ENCODE measurements at regions not wholly inside any gene's neighbourhood (a gene's known extent, or its start where the extent isn't known, plus 50 kb on each side); places are given as distances from the start of the nearest gene placed in this dataset.

- H3K4me3 ChIP-seq (ENCODE audit: low read depth, low read length), result no peak overlapping the region
- no peaks in the 10 kb centered on the region for H3K36me3 ChIP-seq (ENCODE audit: control insufficient read depth, insufficient read depth, low read length)
- H3K27me3 ChIP-seq (ENCODE audit: control insufficient read depth, insufficient read depth, low read length), result peaks cover 7% of the 10 kb centered on the region
- TF ChIP-seq, protein P1, sequence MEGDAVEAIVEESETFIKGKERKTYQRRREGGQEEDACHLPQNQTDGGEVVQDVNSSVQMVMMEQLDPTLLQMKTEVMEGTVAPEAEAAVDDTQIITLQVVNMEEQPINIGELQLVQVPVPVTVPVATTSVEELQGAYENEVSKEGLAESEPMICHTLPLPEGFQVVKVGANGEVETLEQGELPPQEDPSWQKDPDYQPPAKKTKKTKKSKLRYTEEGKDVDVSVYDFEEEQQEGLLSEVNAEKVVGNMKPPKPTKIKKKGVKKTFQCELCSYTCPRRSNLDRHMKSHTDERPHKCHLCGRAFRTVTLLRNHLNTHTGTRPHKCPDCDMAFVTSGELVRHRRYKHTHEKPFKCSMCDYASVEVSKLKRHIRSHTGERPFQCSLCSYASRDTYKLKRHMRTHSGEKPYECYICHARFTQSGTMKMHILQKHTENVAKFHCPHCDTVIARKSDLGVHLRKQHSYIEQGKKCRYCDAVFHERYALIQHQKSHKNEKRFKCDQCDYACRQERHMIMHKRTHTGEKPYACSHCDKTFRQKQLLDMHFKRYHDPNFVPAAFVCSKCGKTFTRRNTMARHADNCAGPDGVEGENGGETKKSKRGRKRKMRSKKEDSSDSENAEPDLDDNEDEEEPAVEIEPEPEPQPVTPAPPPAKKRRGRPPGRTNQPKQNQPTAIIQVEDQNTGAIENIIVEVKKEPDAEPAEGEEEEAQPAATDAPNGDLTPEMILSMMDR (IDR thresholded peaks at IDR 0.05; ENCODE audit: insufficient read depth, low read depth, low read length), result no peak
- POLR2A ChIA-PET, result no interaction called here
- CTCF ChIA-PET, result no interaction called here
- DNase-seq (ENCODE audit: low read depth), result no peak
Measured at GRCh38 chr2:121003391-121003790, 267.7 kb downstream of the GLI2 start.

GRCh38 chr2:121004359-121004758, 268.7 kb downstream of the GLI2 start:
- POLR2A ChIA-PET, result no interaction called here
- DNase-seq (ENCODE audit: low read depth), result no peak
- H3K36me3 ChIP-seq (ENCODE audit: control insufficient read depth, insufficient read depth, low read length), result no peaks in the 10 kb centered on the region
- H3K4me3 ChIP-seq (ENCODE audit: low read depth, low read length), result no peak overlapping the region
- peaks cover 7% of the 10 kb centered on the region for H3K27me3 ChIP-seq (ENCODE audit: control insufficient read depth, insufficient read depth, low read length)
- CTCF ChIA-PET, result no interaction called here
- TF ChIP-seq, protein P1 (IDR thresholded peaks at IDR 0.05; ENCODE audit: insufficient read depth, low read depth, low read length), result no peak

- no peak for DNase-seq (ENCODE audit: low read depth)
- TF ChIP-seq, protein P1 (IDR thresholded peaks at IDR 0.05; ENCODE audit: insufficient read depth, low read depth, low read length), result no peak
- ChIA-PET CTCF (no interaction called here), POLR2A (interaction anchor here (0.7 kb wide), 1 partner anchor 46 kb away, joined by 3 read pairs; no protein-coding TSS in a partner anchor)
- no peaks in the 10 kb centered on the region for H3K36me3 ChIP-seq (ENCODE audit: control insufficient read depth, insufficient read depth, low read length)
- H3K27me3 ChIP-seq (ENCODE audit: control insufficient read depth, insufficient read depth, low read length), result peaks cover 7% of the 10 kb centered on the region
- H3K4me3 ChIP-seq (ENCODE audit: low read depth, low read length), result no peak overlapping the region
Measured at GRCh38 chr2:121004950-121005349, 269.3 kb downstream of the GLI2 start.

DNA sequence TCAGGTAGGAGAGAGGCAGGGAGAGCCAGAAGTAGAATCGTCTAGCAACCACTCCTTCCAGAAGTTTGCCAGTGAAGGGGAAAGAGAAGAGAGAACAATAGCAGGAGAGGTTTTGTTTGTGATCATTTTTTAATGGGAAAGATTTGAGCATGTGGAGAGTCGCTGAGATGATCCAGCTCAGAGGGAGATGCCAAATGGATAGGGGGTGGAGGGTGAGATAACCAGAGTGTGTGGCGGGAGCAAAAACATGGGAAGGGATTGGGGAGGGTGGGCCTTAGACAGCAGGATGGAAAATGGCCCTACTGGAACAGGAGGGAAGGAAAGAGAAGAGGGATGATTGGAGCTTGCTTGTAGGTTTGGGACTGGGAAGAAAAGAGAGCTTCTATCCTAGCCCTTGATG, 269.8 kb downstream of the GLI2 start:
- DNase-seq (ENCODE audit: low read depth), result no peak
- POLR2A ChIA-PET, result interaction anchor here (0.7 kb wide), 1 partner anchor 46 kb away, joined by 3 read pairs; no protein-coding TSS in a partner anchor
- H3K36me3 ChIP-seq (ENCODE audit: control insufficient read depth, insufficient read depth, low read length), result no peaks in the 10 kb centered on the region
- TF ChIP-seq, protein P1 (IDR thresholded peaks at IDR 0.05; ENCODE audit: insufficient read depth, low read depth, low read length), result no peak
- CTCF ChIA-PET, result no interaction called here
- no peak overlapping the region for H3K4me3 ChIP-seq (ENCODE audit: low read depth, low read length)
- peaks cover 7% of the 10 kb centered on the region for H3K27me3 ChIP-seq (ENCODE audit: control insufficient read depth, insufficient read depth, low read length)

DNA sequence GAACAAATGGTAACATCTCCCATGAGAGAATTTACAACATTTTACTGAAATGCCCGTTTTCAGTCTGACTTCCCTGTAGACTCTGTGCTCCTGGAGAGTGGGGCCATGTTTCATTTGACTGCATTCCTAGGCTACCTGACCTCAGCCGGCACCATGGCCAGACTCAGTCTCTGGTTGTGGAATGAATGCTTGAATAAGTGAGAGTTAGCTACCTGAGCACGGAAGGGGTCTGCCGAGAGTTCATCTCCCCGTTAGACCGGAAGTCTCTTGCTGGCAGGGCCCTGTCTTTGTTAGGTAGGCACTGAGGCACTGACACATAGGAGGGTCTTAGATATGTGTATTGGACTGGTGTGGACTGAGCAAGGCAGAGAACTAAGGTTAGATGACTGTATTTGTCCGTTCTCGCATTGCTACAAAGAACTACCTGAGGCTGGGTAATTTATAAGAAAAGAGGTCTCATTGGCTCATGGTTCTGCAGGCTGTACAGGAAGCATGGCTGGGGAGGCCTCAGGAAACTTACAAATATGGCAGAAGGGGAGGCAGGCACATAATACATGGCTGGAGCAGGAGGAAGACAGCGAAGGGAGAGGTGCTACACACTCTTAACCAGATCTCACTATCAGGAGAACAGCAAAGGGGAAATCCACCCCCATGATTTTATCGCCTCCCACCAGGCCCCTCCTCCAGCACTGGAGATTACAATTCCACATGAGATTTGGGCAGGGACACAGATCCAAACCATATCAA, 271.2 kb downstream of the GLI2 start:
- ChIA-PET POLR2A (no interaction called here), CTCF (interaction anchor here (0.9 kb wide), 1 partner anchor 15 kb away, joined by 3 read pairs; no protein-coding TSS in a partner anchor)
- peaks cover 3% of the 10 kb centered on the region for H3K27me3 ChIP-seq (ENCODE audit: control insufficient read depth, insufficient read depth, low read length)
- H3K36me3 ChIP-seq (ENCODE audit: control insufficient read depth, insufficient read depth, low read length), result no peaks in the 10 kb centered on the region
- no peak for DNase-seq (ENCODE audit: low read depth)
- TF ChIP-seq, protein P1 (IDR thresholded peaks at IDR 0.05; ENCODE audit: insufficient read depth, low read depth, low read length), result no peak
- H3K4me3 ChIP-seq (ENCODE audit: low read depth, low read length), result no peak overlapping the region

Measured in BJ (cell line).